ENCODE measurements at regions not wholly inside any gene's neighbourhood (a gene's known extent, or its start where the extent isn't known, plus 50 kb on each side); places are given as distances from the start of the nearest gene placed in this dataset.

DNA sequence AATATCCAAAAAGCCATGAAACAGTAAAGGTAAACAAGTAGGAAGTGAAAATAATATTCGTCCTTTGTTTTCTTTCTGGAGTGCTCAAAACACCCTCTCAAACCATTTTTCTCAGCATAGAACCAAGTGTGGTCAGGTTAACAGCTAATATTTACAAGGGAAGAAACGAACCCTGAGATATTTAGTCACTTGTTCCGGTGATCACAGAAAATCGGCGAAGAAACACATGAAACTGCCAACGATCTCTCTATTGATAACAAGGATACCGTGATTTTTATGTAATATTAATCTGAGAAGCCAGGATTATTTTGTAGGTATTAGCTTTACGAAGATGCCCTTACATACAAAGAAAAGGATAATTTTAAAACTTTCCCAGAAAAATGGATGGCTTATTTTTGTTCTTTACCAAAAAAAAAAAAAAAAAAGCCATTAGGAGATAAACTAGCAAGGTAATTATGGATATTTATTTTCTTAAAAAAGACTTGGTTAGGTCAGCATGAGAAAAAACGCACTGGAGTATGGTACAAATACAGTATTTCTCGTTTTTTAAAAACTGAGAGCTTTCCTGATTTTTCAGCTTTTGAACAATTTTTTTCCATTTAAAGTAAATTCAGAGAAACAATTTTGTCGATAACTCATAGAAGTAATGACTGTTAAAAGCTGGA, 107.3 kb upstream of the HNRNPU start:
- DNase-seq (ENCODE audit: low read depth): no peak

DNA sequence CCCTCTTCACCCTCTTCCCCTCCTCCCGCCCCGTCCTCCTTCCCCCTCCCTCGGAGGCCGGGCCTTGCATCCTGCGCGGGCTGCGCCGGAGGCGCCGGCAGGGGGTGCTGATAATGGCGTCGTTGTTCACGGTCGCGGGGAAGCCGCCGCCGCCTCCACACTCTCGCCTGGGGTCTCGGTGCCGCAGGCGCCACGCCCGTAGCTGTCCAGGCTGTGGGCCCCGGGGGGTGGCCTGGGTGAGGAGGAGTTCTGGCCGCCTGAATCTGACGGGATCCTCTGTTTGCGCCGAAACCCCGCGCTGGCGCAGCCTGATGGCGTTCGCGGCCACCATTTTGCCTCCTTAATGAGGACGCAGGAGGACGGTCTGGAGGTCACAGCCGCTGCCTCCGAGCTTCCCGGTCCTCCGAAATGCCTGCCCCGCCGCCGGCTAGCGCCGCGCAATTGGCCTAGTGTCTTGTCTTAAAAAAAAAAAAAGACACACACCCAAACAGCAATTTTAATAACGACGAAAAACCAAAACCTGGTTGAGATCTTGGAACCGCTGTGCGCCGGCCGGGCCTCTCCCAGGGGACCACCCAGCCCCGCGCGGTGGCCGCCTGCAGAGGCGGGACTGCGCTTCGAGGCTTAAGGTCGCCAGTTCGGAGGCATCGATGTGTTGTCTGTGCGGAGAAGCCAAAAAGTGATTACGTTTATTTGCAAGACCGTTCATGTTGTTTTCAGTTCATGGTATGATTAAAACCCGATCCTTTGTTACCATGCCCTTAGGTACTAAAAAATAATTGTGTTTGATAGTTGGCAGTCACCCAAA, 106.6 kb upstream of the HNRNPU start:
- DNase-seq (ENCODE audit: low read depth): peak; percentile 95

DNA sequence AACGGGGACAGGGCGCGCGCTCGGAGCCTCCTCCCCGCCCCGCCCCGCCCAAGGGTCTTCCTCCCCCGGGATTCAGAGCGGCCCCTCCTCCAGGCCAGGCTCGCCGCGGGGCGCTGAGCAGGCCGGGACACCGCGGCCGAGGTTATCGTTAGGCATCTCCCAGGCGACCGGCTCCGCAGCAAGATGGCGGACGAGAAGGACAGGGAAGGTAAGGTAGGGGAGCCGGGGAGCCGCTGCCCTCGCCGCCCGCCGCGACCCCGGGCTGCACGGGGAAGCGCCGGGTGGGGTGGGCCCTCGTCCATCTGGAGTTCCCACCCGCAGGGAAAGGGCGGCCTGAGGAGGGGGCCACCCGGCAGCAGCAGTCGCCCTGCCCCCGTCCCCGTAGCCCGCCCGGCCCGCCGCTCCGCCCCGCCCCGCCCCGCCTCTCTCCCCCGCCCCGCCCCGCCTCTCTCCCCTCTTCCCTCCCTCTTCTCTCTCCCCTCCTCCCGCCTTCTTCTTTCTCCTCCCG, 105.9 kb upstream of the HNRNPU start:
- peak; percentile 77 for DNase-seq (ENCODE audit: low read depth)

DNA sequence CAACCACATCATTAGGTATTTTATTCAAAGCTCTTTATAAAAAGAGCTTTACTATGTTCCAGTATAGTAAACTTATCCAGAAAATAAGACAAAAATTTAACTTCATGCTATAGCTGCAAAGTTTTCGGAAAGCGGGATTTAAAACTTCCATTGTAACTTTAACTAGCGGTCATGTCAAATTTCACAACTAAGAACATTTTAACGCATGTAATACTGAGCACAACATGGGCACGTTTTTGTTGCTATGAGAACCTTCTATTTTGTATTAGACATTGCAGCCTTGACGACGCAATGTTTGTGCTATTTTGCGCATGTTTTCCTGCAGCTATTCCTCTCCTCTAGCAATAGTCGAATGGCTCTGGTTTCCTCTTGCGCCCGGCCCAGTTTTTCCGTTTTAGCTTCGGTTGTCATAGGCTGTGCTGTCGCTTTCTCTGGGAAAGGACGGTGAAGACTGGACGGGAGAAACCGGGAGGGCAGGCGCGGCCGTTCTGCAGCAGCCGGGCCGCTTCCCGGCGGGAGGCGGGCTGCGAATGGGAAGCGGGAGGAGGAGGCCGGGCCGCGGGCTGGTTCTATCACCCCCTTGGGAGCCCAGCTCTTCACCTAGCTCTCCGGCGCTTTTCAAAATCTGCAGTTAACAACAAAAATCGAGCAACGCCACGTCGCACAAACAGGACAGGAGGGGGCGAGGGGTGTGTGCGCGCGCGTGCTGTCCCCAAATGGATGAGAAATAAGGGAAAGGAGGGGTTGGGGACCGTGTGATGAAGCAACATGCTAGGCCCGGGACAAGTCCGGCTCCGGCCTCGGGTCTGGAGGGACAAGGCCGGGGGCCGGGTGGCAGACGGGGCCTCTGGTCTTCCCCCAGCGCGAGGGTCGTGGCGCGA, 105.3 kb upstream of the HNRNPU start:
- DNase-seq (ENCODE audit: low read depth): peak; percentile 89

DNA sequence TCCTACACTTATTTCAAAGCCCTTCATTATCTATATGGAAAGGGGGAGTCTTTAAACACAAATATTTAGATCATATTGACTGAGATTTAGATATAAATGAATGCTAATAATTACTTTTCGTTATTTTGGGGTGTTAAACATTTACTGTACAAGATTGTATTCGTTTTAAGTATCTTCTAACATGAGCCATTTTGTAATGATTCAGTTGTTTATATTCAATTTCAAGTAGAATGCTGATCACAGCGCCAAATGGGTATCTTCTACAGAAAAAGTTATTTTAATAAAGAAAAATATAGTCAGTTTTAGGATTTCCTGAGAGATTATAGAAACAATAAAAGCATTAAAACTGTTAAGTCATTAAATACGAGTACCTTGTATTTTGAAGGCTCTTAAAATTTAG, 104.5 kb upstream of the HNRNPU start:
- no peak for DNase-seq (ENCODE audit: low read depth)

DNA sequence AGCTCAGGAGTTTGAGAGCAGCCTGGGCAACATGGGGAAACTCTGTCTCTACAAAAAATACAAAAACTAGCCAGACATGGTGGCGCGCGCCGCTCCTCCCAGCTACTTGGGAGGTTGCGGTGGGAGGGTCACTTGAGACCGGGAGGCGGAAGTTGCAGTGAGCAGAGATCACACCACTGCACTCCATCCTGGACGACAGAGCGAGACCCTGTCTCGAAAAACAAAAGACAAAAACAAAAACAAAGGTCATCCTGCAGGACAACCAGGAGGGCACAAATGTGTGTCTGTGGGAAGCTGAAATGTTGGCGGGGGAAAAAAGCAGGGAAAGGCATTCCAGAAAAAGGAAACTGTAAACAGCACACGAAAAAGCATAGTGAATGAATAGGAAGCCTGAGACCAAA, 104.1 kb upstream of the HNRNPU start:
- DNase-seq (ENCODE audit: low read depth): peak; percentile 50

DNA sequence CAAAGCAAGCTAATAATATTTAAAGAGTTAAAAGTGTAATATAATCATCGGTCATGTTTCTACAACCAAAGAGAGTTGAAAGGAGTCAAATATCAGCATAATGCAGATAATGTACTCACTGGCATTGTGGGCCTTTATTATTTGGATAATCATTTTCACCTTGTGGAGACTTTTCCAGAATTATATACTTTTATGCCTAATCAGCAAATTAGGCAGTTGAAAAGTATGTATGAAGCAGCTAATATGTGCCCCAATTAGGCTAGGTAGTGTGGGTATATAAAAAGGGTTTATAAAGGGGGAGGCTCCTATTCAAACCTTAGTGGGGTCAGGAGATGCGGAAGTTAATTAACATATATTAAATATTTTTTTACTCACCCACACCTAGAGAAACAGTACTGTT, 102.8 kb upstream of the HNRNPU start:
- no peak for DNase-seq (ENCODE audit: low read depth)

DNA sequence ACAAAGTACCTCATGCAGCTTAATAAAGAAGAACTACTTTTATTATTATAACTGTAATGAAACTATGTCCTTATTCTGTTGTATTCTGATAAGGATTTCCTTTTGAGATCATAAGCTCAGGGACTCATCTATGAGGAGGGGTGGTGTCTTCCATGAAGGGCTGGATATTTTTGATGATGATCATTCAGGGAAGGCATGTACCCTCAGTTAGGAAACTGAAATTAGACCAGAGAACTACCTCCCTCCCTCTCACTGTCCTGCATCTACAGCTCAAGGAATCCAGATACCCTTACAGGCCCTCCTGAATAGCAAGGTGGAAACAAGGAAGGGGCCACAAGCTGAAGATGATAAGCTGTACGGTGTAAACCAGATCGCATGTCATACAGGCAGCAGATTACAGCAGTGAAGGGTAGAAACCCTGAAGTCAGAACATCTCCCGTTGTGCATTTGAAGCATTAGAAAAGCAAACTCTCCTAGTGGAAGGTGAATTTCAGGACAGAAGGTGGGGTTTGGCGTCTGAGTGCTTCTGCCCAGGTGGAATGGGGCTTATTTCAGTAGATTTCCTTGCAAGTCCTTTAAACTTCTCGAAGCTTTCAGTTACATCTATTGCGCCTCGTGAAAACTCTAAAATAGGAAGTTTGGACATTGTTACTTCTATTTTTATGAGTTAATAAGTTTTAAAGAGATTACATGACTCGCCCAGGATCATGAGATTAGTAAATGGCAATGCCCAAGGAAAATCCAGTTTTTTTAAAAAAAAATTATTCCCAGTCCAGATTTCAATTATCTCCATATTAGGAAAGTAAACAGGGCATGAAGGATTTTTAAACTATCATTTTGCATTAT, 101.1 kb upstream of the HNRNPU start:
- DNase-seq (ENCODE audit: low read depth): no peak

DNA sequence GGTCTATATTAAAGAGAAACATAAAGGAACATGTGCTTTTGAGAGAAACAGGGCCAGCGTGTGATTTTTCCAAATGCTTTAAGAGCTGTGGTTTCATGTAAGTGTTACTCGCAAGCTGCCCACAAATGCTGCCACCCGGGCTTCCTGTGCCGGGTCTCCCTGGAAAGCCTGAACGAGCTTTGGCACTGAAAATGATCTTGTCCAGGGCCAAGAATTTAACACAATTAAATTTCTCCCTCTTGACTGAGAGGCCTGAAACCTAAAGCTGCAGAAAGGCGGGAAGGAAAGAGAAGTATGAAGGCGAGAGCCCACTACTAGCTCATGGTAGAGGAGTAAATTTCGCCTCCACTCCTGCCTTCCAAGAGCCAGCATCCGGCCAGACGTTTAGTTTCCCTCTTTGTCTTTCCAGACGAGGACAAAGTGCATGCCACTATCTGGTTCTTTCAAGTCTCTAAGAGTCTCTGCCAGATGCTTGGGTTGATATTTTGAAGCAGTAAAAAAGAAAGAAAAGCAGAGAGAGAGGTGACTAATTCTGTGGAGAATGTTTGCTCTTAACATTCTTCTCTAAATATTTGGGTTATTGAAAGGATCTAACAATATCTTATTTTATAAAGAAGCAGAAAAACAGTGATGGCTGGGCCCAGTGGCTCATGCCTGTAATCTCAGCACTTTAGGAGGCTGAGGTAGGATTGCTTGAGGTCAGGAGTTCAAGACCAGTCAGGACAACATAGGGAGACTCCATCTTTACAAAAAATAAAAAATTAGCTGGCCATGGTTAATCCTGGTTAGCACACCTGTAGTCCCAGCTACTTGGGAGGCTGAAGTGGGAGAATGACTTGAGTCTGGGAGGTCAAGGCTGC, 100.0 kb upstream of the HNRNPU start:
- peak; percentile 74 for DNase-seq (ENCODE audit: low read depth)

DNA sequence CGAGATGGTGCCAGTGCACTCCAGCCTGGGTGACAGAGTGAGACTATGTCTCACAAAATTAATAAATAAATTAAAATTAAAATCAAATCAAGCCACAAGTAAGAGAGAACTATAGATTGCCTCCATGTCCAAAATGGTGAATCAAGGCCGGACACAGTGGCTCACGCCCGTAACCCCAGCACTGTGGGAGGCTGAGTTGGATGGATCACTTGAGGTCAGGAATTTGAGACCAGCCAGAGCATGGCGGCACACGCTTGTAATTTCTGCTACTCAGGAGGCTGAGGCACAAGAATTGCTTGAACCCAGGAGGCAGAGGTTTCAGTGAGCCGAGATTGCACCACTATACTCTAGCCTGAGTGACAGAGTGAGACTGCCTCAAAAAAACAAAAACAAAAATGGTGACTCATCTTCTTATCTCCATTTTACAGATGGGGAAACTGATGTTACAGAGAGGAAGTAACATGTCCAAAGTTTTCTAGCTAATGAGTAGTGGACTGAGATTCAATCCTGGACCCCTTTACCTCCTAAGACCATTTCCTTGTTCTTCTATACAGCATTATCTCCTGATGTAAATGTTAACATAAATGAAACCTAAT, 99.0 kb upstream of the HNRNPU start:
- no peak for DNase-seq (ENCODE audit: low read depth)

DNA sequence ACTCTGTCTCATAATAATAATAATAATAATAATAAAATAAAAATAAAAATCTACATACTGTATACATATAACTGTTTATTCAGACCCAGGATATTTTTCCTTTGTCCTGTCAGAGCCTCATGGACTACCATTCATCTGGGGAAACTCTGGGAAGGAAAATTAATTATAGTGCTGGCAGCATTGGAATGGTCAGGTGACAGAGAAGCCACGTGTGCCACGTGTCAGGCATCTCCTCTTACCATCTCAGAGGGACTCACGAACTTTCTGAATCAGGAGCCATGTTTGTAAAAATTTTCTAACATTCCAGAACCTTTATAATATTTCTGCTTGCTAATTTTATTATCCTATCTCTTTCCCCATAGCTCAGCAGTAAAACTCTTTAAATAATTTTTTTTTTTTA, 97.8 kb upstream of the HNRNPU start:
- DNase-seq (ENCODE audit: low read depth): peak; percentile 8

DNA sequence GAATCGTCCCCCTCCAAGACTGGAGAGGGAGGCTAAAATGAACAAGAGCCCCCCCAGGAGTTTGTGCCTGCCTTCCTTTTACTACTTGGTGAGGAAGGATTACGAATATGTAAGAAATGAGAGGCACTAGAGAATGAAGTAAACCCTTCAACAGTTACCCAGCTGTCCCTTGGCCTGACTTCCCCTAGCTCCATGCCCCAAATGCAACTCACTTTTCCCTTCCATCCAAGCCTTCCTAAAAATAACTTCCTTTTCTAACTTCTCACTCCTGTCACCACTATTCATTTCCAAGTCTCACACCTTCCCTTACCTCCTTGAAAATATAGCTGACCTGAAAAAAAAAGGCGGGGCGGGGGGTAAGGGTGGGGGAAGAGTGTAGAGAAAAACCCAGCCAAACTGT, 96.6 kb upstream of the HNRNPU start:
- no peak for DNase-seq (ENCODE audit: low read depth)

DNA sequence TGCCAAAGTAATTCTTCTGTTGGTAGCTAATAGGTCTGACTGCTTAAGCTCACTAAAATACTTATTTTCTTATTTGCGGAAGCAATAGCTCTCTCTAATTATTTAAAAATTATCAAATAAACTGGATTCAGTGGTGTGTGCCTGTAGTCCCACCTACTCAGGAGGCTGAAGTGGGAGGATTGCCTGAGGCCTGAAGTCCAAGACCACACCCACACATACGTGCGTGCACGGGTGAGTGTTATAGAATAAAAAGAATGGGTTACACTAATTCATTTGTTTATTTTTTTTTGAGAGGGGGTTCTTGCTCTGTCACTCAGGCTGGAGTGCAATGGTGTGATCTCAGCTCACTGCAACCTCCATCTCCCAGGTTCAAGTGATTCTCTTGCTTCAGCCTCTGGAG, 94.2 kb upstream of the HNRNPU start:
- no peak for DNase-seq (ENCODE audit: low read depth)

DNA sequence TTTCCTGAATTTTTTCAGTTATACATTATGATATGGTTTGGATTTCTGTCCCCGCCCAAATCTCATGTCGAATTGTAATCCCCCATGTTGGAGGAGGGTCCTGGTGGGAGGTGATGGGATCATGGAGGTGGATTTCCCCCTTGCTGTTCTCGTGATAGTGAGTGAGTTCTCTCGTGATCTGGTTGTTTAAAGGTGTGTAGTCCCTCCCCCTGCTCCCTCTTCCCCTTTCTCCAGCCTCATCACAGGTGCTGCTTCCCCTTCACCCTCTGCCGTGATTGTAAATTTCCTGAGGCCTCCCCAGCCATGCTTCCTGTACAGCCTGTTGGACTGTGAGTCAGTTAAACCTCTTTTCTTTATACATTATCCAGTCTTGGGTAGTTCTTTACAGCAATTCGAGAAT, 93.2 kb upstream of the HNRNPU start:
- no peak for DNase-seq (ENCODE audit: low read depth)

DNA sequence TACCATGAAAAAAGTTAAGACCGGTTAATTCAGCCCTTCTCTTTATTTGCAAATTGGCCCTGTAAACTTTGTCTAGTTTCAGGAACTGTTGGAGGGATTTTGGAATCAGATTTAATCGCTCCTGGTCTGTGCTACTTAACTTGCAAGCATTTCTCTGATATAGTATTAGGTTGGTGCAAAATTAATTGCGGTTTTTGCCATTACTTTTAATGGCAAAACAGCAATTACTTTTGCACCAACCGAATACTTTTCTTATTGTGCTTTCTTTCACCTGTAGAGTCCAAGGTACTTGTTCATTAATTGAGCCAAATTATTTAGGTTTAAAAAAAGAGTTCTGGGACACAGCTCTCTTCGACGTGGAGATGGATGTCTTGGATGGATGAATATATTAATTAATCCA, 92.8 kb upstream of the HNRNPU start:
- DNase-seq (ENCODE audit: low read depth): no peak

DNA sequence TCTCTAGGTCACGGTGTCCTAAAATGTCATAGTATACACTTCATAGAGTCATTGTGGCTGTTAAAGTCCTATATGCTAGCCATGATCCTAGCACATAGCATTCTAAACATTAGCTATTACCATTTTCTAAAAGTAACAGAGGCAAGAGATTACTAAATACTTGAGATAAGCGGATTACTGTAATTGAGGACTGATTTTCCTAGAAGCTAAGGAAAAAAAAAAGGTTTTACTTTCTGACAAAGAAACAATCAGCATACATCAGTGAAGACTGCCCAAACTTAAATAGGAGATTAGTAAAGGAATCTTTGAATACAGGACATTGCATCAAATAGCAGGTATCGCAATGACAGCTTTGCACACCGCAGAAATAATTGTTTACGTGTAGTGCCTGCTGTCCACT, 91.3 kb upstream of the HNRNPU start:
- no peak for DNase-seq (ENCODE audit: low read depth)

DNA sequence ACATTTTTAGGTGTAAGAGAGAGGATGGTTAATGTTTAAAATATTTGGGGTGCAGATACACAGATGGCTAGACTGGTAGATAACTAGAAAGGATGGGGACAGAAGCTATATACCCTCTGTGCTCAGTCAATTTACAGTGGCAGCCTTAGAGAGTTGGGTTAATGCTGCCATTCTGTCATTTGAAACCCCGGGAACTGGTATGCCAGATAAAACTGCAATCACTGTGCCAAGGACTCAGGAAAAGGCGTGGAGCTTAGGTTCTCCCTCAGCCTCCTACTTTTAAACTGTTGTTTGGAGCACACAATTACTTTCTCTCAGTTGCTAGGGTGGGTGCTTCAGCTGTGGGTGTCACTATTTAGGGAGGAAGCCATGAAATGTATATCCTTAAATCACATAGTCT, 90.0 kb upstream of the HNRNPU start:
- DNase-seq (ENCODE audit: low read depth): no peak

DNA sequence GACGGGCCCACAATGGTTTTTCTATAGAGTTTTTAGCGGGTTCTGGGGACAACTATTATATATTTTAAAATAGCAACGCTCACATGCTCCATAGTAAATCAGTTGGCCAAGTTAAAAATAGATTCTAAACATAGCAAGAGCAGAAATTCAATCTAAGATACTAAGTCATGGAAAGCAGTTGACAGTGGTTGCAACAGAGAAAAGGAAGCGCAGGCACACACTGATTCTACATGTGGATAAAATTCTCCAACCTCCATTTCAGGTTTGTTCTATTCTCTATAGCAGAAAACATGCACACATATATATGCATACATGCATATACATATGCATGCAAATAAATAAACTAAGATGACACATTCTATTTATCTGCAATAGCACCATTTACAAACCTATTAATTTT, 89.6 kb upstream of the HNRNPU start:
- DNase-seq (ENCODE audit: low read depth): no peak

DNA sequence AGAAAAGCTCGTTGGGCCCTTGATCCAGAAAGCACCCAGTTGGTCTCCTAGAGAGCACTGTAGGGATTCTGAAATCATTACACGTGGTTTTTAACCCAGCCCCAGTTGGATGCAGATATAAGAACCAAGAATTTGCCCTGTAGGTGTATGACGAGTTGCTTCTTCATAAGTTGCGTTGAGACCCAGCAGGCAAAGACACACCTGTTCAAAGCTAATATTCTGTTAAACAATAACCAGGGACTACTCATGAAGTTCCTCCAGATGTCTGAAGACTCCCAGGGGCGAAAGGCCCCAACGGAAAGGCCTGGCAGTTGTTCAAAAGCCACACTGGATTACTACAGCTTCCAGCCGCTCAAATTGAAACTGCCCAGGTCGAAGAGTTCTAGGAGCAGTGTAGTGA, 88.6 kb upstream of the HNRNPU start:
- DNase-seq (ENCODE audit: low read depth): peak; percentile 3

DNA sequence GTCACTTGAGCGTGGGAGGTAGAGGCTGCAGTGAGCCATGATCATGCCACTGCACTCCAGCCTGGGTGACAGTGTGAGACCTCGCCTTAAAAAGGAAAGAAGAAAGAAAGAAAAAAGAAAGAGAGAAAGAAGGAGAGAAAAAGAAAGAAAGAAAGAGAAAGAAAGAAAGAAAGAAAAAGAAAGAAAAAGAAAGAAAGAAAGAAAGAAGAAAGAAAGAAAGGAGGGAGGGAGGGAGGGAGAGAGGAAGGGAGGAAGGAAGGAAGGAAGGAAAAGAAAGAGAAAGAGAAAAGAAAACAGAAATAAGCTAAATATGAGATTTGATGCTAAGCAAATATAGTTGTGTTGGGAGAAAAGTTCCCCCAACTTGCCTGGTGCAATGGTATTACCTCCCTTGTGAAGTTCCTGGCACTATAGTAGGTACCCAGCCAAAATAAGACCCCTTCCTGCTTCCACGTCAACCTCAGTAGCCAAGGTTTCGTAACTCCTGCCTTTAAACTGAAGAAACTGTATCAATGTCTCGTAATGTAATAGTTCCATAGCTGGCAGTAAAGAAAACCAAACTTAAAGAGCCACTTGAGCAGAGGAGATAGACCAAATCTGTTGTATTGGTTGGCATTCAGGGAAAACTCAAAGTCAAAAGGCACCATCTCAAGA, 88.1 kb upstream of the HNRNPU start:
- no peak for DNase-seq (ENCODE audit: low read depth)
